HCT116 (cell line): ENCODE measurements at regions not wholly inside any gene's neighbourhood (a gene's known extent, or its start where the extent isn't known, plus 50 kb on each side); places are given as distances from the start of the nearest gene placed in this dataset.

Experiments used
- ATAC-seq: fragments of 200-7000 bp; cut with Tn5 transposase; 2 replicates; pipeline ENCODE4 v1.9.1; 2020; ENCODE audit warnings: mild to moderate bottlenecking, moderate library complexity
- BruUV-seq: library from RNA; stranded (reverse); fragments of 400-500 nt; replicated peaks from 2 replicates; lab custom pipeline; 2021; lab: Mats Ljungman, UMichigan
- CTCF ChIA-PET: fragments of 300-600 bp; sonication (Branson Sonifier 250); formaldehyde crosslinking; loops from one replicate; lab custom pipeline; 2021; ENCODE audit warnings: antibody characterized with exemption; lab: Charles Lee
- POLR2A ChIA-PET: fragments of 300-600, 350-600 bp; sonication (Branson Sonifier 250); formaldehyde crosslinking; loops from one replicate; lab custom pipeline; 2021; ENCODE audit warnings: antibody characterized with exemption; lab: Charles Lee
- RAD21 ChIA-PET, 2 experiments: fragments of 300-600 bp; sonication (Branson Sonifier 250); formaldehyde crosslinking; loops; one replicate each; lab custom pipeline; 2023; ENCODE audit warnings: low total read pairs in 2 of 2; ENCODE audit not compliant: uncharacterized antibody in 2 of 2, unreplicated experiment in 2 of 2, low non-redundant PET in 1 of 2; lab: Charles Lee
- DNase-seq: peaks from one replicate; pipeline ENCODE4 v3.0.0-alpha.2; 2010; ENCODE audit warnings: low read depth, low spot score
- H2AFZ ChIP-seq: fragments of 200-600 bp; shearing (Covaris generic), sonication (generic); 2 replicates; pipeline ENCODE4 v1.6.1; 2017; ENCODE audit warnings: low read depth, mixed run types, mixed read lengths, antibody characterized with exemption, low read length; ENCODE audit not compliant: poor library complexity, severe bottlenecking
- H3K27ac ChIP-seq: 2 replicates; pipeline ENCODE4 v1.5.1; 2012; ENCODE audit warnings: low read depth, low read length
- H3K27me3 ChIP-seq: fragments of 200-600 bp; sonication (generic); 2 replicates; pipeline ENCODE4 v1.6.1; 2016; ENCODE audit warnings: mixed run types, low read length, mixed read lengths; ENCODE audit not compliant: insufficient read depth
- H3K36me3 ChIP-seq, 2 experiments: fragments of 200-500 bp in 1 of 2; fragments of 200-600 bp in 1 of 2; sonication (Bioruptor generic) in 1 of 2; sonication (generic) in 1 of 2; 2 replicates each; pipeline versions ENCODE4 v1.5.1 to v1.6.1; 2014 to 2016; ENCODE audit warnings: low read length in 2 of 2, inconsistent platforms in 1 of 2, mixed read lengths in 1 of 2, mixed run types in 1 of 2; ENCODE audit not compliant: insufficient read depth in 2 of 2, control insufficient read depth in 1 of 2
- H3K4me1 ChIP-seq, 2 experiments: fragments of 200-600 bp in 1 of 2; sonication (generic) in 1 of 2; 2 replicates each; pipeline versions ENCODE4 v1.5.1 to v1.6.1; 2012 to 2017; ENCODE audit warnings: low read length in 2 of 2, inconsistent platforms in 1 of 2, mild to moderate bottlenecking in 1 of 2, mixed read lengths in 1 of 2, mixed run types in 1 of 2, moderate library complexity in 1 of 2; ENCODE audit not compliant: insufficient read depth in 2 of 2, control insufficient read depth in 1 of 2
- H3K4me2 ChIP-seq: fragments of 200-600 bp; sonication (generic); 2 replicates; pipeline ENCODE4 v1.6.1; 2017; ENCODE audit warnings: mixed run types, low read length, mixed read lengths
- H3K4me3 ChIP-seq, 2 experiments: fragments of 200-600 bp in 1 of 2; sonication (generic) in 1 of 2; replicated peaks in 1 of 2; 2 replicates each; pipeline ENCODE4 v1.5.1; 2011 to 2016; ENCODE audit warnings: low read length in 2 of 2, control low read depth in 1 of 2, low read depth in 1 of 2, mild to moderate bottlenecking in 1 of 2, mixed read lengths in 1 of 2, mixed run types in 1 of 2
- H3K79me2 ChIP-seq: fragments of 200-600 bp; sonication (generic); 2 replicates; pipeline ENCODE4 v1.6.1; 2017; ENCODE audit warnings: mild to moderate bottlenecking, mixed run types, low read length, moderate library complexity, mixed read lengths; ENCODE audit not compliant: insufficient read depth
- H3K9ac ChIP-seq: fragments of 200-600 bp; sonication (generic); 2 replicates; pipeline ENCODE4 v1.6.1; 2016; ENCODE audit warnings: low read length, mixed read lengths
- H3K9me2 ChIP-seq: fragments of 200-600 bp; sonication (generic), shearing (Covaris generic); 2 replicates; pipeline ENCODE4 v1.6.1; 2017; ENCODE audit warnings: mixed run types, mild to moderate bottlenecking, moderate library complexity; ENCODE audit not compliant: insufficient read depth
- H3K9me3 ChIP-seq, 2 experiments: fragments of 200-500 bp in 1 of 2; fragments of 200-600 bp in 1 of 2; sonication (Bioruptor generic) in 1 of 2; sonication (generic) in 1 of 2; 2 replicates each; pipeline ENCODE4 v1.6.1; 2014 to 2017; ENCODE audit warnings: low read length in 2 of 2, mixed read lengths in 2 of 2, inconsistent platforms in 1 of 2, low read depth in 1 of 2, mild to moderate bottlenecking in 1 of 2, mixed run types in 1 of 2, moderate library complexity in 1 of 2; ENCODE audit not compliant: control insufficient read depth in 1 of 2, insufficient read depth in 1 of 2
- H4K20me1 ChIP-seq: fragments of 200-600 bp; sonication (generic), shearing (Covaris generic); 2 replicates; pipeline ENCODE4 v1.6.1; 2017; ENCODE audit warnings: mixed run types, mild to moderate bottlenecking, moderate library complexity; ENCODE audit not compliant: insufficient read depth
- CBX3 ChIP-seq: IDR thresholded peaks from 2 replicates; pipeline ENCODE4 v1.6.1; 2012; ENCODE audit warnings: low read depth
- CEBPB ChIP-seq: IDR thresholded peaks from 2 replicates; pipeline ENCODE4 v1.6.1; 2012; ENCODE audit warnings: low read depth
- EGR1 ChIP-seq: IDR thresholded peaks from 2 replicates; pipeline ENCODE4 v1.6.1; 2012; ENCODE audit warnings: low read depth
- ELF1 ChIP-seq: IDR thresholded peaks from 2 replicates; pipeline ENCODE4 v1.6.1; 2012; ENCODE audit warnings: low read depth, borderline replicate concordance
- EZH2 ChIP-seq: fragments of 200-600 bp; sonication (generic); IDR thresholded peaks from 2 replicates; pipeline ENCODE4 v1.6.1; 2017; ENCODE audit warnings: antibody characterized with exemption, mixed run types
- EZH2phosphoT487 ChIP-seq: fragments of 200-600 bp; IDR thresholded peaks from 2 replicates; pipeline ENCODE4 v1.6.1; 2018; ENCODE audit warnings: antibody characterized with exemption, borderline replicate concordance
- JUND ChIP-seq: IDR thresholded peaks from 2 replicates; pipeline ENCODE4 v1.6.1; 2012
- POLR2A ChIP-seq: IDR thresholded peaks from 2 replicates; pipeline ENCODE4 v1.7.0; 2011; ENCODE audit warnings: borderline replicate concordance; ENCODE audit not compliant: insufficient read depth, insufficient read length; ENCODE audit errors: extremely low read depth
- POLR2AphosphoS5 ChIP-seq: IDR thresholded peaks from 2 replicates; pipeline ENCODE4 v1.6.1; 2011; ENCODE audit warnings: mild to moderate bottlenecking, low read depth, low read length, moderate library complexity
- SP1 ChIP-seq: IDR thresholded peaks from 2 replicates; pipeline ENCODE4 v1.6.1; 2012; ENCODE audit warnings: low read depth
- SRF ChIP-seq: IDR thresholded peaks from 2 replicates; pipeline ENCODE4 v1.6.1; 2012; ENCODE audit warnings: low read depth
- ZFX ChIP-seq: fragments of 450-650 bp; IDR thresholded peaks from 2 replicates; pipeline ENCODE4 v1.6.1; 2017
- ZNF274 ChIP-seq: fragments of 200-500 bp; sonication (Bioruptor generic); IDR thresholded peaks from 2 replicates; pipeline ENCODE4 v1.6.1; 2014; ENCODE audit warnings: mild to moderate bottlenecking, low read depth, low read length, inconsistent platforms
- intact Hi-C: fragments of 100-400 bp; cut with micrococcal nuclease; formaldehyde crosslinking; loops from 2 replicates; pipeline ENCODE4 v1.10.0; 2022
- TF ChIP-seq, protein P1 (sequence below): IDR thresholded peaks from 2 replicates; pipeline ENCODE4 v1.6.1; 2012
- TF ChIP-seq, protein P2 (sequence below), 3 experiments: fragments of 200-600 bp in 1 of 3; sonication (generic) in 1 of 3; IDR thresholded peaks in 2 of 3; conservative IDR thresholded peaks in 1 of 3; 2 replicates each; pipeline ENCODE4 v1.5.1; 2012 to 2017; ENCODE audit warnings: low read depth in 2 of 3, low read length in 2 of 3, antibody characterized with exemption in 1 of 3, borderline replicate concordance in 1 of 3, control low read depth in 1 of 3, mild to moderate bottlenecking in 1 of 3, mixed read lengths in 1 of 3, mixed run types in 1 of 3, moderate library complexity in 1 of 3; ENCODE audit not compliant: insufficient read depth in 1 of 3
- TF ChIP-seq, protein P3 (sequence below): IDR thresholded peaks from 2 replicates; pipeline ENCODE4 v1.6.1; 2011; ENCODE audit warnings: mild to moderate bottlenecking, low read length, moderate library complexity; ENCODE audit not compliant: insufficient replicate concordance; ENCODE audit errors: extremely low read depth
- TF ChIP-seq, protein P4 (sequence below): IDR thresholded peaks from 2 replicates; pipeline ENCODE4 v1.6.1; 2012; ENCODE audit warnings: low read depth

DNA sequence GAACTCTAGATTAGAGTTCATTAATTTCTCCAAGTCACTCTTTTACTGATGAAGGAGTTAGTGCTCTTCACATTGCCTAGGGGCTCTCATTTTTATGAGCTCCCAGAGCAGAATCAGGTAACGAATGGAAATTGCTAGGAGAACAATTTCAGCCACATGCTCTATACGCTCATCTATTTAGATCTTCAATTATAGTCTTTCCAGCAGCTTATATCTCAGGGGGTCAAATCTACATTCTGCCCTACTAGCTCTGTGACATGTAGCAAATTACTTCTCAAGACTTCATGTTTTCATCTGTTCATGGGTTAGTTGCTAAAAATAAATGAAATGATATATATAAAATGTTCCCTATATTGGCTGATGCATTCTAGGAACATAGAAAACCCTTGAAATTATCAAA lies 183.6 kb downstream of the PLPP3 start:
- Histone ChIP-seq H3K4me3 (no peak overlapping the region), H3K9me2 (no peaks in the 10 kb centered on the region), H4K20me1 (no peaks in the 10 kb centered on the region), H3K9me3 (no peaks in the 10 kb centered on the region), H3K4me1 (no peaks in the 10 kb centered on the region), H3K4me2 (no peak overlapping the region), H2AFZ (no peak overlapping the region), H3K27ac (no peak overlapping the region), H3K36me3 (no peaks in the 10 kb centered on the region), H3K9ac (no peak overlapping the region), H3K27me3 (0 out of 2 replicates have a peak, but pooled peaks cover 2% of the 10 kb centered on the region), H3K79me2 (no peaks in the 10 kb centered on the region)
- intact Hi-C loops = no loop called here
- DNase-seq (no peak), ATAC-seq (no peak)
- POLR2A ChIA-PET = no interaction called here
- no peak for TF ChIP-seq ELF1
- TF ChIP-seq POLR2AphosphoS5 = no peak
- TF ChIP-seq SP1 = no peak
- TF ChIP-seq SRF = no peak
- TF ChIP-seq, protein P1, sequence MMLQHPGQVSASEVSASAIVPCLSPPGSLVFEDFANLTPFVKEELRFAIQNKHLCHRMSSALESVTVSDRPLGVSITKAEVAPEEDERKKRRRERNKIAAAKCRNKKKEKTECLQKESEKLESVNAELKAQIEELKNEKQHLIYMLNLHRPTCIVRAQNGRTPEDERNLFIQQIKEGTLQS = no peak
- no peak for TF ChIP-seq EZH2phosphoT487
- TF ChIP-seq, protein P2, sequence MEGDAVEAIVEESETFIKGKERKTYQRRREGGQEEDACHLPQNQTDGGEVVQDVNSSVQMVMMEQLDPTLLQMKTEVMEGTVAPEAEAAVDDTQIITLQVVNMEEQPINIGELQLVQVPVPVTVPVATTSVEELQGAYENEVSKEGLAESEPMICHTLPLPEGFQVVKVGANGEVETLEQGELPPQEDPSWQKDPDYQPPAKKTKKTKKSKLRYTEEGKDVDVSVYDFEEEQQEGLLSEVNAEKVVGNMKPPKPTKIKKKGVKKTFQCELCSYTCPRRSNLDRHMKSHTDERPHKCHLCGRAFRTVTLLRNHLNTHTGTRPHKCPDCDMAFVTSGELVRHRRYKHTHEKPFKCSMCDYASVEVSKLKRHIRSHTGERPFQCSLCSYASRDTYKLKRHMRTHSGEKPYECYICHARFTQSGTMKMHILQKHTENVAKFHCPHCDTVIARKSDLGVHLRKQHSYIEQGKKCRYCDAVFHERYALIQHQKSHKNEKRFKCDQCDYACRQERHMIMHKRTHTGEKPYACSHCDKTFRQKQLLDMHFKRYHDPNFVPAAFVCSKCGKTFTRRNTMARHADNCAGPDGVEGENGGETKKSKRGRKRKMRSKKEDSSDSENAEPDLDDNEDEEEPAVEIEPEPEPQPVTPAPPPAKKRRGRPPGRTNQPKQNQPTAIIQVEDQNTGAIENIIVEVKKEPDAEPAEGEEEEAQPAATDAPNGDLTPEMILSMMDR (IDR thresholded peaks at IDR 0.05 in 2 of 3, conservative IDR thresholded peaks at IDR 0.05 in 1 of 3; ENCODE audit: borderline replicate concordance in 1 of 3, insufficient read depth in 1 of 3, low read depth in 2 of 3, low read length in 2 of 3) = no peak
- no peak for TF ChIP-seq ZFX
- TF ChIP-seq JUND = no peak
- TF ChIP-seq EZH2 = no peak
- TF ChIP-seq POLR2A = no peak
- no peak for TF ChIP-seq CEBPB
- no peak for TF ChIP-seq ZNF274
- TF ChIP-seq, protein P3, sequence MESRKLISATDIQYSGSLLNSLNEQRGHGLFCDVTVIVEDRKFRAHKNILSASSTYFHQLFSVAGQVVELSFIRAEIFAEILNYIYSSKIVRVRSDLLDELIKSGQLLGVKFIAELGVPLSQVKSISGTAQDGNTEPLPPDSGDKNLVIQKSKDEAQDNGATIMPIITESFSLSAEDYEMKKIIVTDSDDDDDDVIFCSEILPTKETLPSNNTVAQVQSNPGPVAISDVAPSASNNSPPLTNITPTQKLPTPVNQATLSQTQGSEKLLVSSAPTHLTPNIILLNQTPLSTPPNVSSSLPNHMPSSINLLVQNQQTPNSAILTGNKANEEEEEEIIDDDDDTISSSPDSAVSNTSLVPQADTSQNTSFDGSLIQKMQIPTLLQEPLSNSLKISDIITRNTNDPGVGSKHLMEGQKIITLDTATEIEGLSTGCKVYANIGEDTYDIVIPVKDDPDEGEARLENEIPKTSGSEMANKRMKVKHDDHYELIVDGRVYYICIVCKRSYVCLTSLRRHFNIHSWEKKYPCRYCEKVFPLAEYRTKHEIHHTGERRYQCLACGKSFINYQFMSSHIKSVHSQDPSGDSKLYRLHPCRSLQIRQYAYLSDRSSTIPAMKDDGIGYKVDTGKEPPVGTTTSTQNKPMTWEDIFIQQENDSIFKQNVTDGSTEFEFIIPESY = no peak
- no peak for TF ChIP-seq EGR1
- TF ChIP-seq, protein P4, sequence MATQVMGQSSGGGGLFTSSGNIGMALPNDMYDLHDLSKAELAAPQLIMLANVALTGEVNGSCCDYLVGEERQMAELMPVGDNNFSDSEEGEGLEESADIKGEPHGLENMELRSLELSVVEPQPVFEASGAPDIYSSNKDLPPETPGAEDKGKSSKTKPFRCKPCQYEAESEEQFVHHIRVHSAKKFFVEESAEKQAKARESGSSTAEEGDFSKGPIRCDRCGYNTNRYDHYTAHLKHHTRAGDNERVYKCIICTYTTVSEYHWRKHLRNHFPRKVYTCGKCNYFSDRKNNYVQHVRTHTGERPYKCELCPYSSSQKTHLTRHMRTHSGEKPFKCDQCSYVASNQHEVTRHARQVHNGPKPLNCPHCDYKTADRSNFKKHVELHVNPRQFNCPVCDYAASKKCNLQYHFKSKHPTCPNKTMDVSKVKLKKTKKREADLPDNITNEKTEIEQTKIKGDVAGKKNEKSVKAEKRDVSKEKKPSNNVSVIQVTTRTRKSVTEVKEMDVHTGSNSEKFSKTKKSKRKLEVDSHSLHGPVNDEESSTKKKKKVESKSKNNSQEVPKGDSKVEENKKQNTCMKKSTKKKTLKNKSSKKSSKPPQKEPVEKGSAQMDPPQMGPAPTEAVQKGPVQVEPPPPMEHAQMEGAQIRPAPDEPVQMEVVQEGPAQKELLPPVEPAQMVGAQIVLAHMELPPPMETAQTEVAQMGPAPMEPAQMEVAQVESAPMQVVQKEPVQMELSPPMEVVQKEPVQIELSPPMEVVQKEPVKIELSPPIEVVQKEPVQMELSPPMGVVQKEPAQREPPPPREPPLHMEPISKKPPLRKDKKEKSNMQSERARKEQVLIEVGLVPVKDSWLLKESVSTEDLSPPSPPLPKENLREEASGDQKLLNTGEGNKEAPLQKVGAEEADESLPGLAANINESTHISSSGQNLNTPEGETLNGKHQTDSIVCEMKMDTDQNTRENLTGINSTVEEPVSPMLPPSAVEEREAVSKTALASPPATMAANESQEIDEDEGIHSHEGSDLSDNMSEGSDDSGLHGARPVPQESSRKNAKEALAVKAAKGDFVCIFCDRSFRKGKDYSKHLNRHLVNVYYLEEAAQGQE = no peak
- TF ChIP-seq CBX3 = no peak
- CTCF ChIA-PET = no interaction called here
- RAD21 ChIA-PET = no interaction called here
- BruUV-seq = no TSS peak
